ENCODE measurements at regions not wholly inside any gene's neighbourhood (a gene's known extent, or its start where the extent isn't known, plus 50 kb on each side); places are given as distances from the start of the nearest gene placed in this dataset.

DNA sequence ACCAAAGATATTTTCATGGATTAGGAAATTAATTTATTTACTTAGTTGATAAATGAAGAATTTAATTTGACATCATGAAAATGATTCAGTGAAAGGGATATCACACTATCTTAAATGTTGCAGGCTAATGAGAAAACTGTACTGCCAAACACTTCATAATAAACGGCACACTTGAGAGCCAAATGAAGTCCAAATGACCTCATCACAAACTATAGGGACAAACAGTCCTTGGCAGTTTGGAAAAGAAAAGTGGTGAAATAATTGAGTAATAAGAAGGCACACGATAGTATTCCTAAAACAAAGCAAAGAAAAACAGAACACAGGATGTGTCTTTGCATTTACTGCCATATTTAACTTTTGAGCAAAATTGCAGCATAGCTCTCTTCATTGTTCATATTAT lies 116.9 kb upstream of the TLR4 start:
- no peak for DNase-seq (ENCODE audit: low read depth)
- no peak overlapping the region for H3K4me3 ChIP-seq (ENCODE audit: low read depth, low read length)
- TF ChIP-seq, protein P1, sequence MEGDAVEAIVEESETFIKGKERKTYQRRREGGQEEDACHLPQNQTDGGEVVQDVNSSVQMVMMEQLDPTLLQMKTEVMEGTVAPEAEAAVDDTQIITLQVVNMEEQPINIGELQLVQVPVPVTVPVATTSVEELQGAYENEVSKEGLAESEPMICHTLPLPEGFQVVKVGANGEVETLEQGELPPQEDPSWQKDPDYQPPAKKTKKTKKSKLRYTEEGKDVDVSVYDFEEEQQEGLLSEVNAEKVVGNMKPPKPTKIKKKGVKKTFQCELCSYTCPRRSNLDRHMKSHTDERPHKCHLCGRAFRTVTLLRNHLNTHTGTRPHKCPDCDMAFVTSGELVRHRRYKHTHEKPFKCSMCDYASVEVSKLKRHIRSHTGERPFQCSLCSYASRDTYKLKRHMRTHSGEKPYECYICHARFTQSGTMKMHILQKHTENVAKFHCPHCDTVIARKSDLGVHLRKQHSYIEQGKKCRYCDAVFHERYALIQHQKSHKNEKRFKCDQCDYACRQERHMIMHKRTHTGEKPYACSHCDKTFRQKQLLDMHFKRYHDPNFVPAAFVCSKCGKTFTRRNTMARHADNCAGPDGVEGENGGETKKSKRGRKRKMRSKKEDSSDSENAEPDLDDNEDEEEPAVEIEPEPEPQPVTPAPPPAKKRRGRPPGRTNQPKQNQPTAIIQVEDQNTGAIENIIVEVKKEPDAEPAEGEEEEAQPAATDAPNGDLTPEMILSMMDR (IDR thresholded peaks at IDR 0.05; ENCODE audit: insufficient read depth, low read length) = no peak

DNA sequence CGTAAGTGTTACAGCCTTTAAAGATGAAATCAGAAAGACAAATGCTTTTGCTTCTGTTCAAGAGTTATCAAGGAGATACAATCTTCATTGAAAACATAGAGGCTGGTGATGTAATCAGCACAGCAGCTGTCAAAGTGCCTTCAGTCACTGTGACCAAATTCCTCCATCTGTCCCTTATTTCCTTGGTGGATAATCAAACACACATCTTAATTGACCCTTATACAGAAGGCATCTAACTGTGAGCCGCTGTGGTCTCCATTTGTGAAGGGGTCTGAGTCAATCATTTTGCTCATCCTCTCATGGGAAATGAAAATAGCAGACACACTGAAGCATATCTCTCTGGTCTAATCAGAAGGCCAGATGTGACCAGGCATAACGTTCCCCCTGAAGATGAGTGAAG lies 130.1 kb upstream of the TLR4 start:
- no peak overlapping the region for H3K4me3 ChIP-seq (ENCODE audit: low read depth, low read length)
- TF ChIP-seq, protein P1 (IDR thresholded peaks at IDR 0.05; ENCODE audit: insufficient read depth, low read length) = no peak
- no peak for DNase-seq (ENCODE audit: low read depth)

DNA sequence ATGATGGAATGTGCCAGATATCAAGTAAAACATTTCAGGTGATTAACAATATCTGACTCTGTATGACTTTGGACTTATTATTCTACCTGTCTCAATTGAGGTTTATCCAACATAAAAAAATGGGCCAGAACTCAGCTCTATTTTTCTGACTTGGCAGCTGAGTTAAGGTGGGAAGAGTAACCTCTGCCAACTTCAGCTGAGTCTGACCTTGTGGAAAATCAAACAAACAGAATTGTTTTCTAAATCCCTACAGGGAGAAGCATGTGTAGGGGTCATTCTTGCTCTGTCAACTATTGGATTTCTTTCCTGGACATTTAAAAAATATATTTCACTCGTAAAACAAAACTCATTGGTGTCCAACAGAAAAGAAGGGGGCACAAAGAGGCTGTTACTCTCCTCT lies 139.4 kb upstream of the TLR4 start:
- TF ChIP-seq, protein P1 (IDR thresholded peaks at IDR 0.05; ENCODE audit: insufficient read depth, low read length) = no peak
- H3K4me3 ChIP-seq (ENCODE audit: low read depth, low read length) = no peak overlapping the region
- no peak for DNase-seq (ENCODE audit: low read depth)

DNA sequence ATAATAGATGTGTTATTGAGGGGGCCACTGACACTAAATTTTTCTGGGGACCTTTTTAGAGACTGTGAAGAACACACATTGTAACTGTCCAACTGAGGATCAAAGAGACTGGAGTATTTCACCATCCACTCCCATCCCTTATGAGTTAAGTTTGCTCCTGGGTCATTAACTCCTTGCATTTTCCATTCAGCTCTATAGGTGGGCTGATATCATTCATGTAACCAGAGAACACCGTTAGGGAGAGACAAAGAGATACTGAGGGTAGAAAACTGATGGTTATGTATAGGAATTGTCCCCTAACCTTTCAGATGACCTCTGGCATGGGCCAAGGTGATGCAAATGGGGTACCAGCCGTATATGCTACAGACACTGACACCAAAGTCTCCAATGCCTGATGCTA lies 142.4 kb upstream of the TLR4 start:
- TF ChIP-seq, protein P1 (IDR thresholded peaks at IDR 0.05; ENCODE audit: insufficient read depth, low read length) = no peak
- no peak overlapping the region for H3K4me3 ChIP-seq (ENCODE audit: low read depth, low read length)
- DNase-seq (ENCODE audit: low read depth) = no peak

DNA sequence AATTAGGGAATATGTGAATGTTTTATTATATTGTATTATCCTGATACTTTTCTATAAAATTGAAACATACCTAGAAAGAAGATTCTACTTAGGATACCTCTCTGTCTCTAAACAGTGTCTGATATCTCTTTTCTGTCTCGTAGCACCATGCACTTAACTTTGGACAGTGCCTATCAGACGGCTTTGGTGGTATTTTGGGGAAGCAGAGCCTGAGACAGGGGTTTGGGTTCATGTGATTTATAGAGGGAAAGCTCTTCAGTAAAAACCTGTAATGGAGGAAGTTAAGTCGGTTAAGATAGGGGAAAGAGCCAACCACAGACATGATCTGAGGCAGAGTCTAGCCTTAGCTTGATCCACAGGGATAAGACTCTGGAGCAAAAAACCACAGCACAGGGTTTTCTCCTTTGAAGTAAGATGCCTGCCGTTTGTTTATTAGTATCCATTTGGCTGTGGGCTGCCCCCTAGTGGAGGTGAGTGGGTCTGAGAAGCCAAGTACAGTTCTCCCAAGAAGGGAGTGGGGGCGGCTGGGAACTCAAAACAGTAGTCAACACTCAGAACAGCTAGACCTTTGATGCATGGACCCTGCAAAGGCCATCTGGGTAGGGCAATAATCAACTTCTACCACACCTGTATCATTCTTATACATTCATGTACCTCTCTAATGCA lies 141.2 kb upstream of the ASTN2 start:
- TF ChIP-seq, protein P1 (IDR thresholded peaks at IDR 0.05; ENCODE audit: insufficient read depth, low read length) = peak; percentile 34
- H3K4me3 ChIP-seq (ENCODE audit: low read depth, low read length) = no peak overlapping the region
- DNase-seq (ENCODE audit: low read depth) = peak; percentile 1

DNA sequence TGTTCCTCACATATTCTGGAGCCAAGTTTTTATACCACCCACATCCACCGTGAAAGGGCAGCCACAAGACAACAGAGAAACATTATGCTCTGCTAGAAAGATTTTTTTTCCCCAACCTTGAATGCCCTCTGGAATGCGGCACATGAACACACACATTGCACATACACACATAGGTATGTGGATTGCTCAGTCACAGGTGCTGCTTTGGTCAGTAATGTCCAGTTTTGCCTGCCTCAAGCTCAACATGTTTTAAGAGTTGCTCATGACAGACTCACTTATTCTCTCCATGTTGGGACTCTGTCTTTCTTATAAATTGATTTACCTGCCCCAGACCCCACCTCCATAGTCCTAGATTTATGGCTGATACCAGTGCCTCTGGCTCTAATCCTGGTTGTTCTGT lies 138.0 kb upstream of the ASTN2 start:
- H3K4me3 ChIP-seq (ENCODE audit: low read depth, low read length) = no peak overlapping the region
- TF ChIP-seq, protein P1 (IDR thresholded peaks at IDR 0.05; ENCODE audit: insufficient read depth, low read length) = no peak
- no peak for DNase-seq (ENCODE audit: low read depth)

DNA sequence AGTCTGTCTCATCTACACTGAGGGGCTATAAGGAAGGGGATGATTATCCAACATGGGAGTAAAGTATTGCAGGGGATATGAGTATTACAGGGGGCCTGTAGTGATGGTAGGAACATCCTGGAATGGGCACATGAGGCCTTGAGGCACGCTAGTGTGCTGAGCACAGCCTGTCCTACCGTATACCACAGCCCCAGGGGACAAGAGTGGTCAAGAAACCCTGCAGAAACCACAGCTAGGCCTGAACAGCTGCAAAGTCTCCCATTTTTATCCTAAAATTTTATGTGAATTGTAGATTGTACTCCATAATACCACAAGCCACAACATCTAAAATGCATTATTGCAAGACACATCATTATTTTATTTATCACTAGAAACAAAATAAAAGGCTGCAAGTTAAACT lies 136.3 kb upstream of the ASTN2 start:
- TF ChIP-seq, protein P1 (IDR thresholded peaks at IDR 0.05; ENCODE audit: insufficient read depth, low read length) = no peak
- DNase-seq (ENCODE audit: low read depth) = no peak
- no peak overlapping the region for H3K4me3 ChIP-seq (ENCODE audit: low read depth, low read length)
